HG02884 (cell line): ENCODE measurements at regions not wholly inside any gene's neighbourhood (a gene's known extent, or its start where the extent isn't known, plus 50 kb on each side); places are given as distances from the start of the nearest gene placed in this dataset.

Source experiments
- ATAC-seq: cut with Tn5 transposase; IDR thresholded peaks from one replicate; pipeline ENCODE4 v1.9.1; 2021; ENCODE audit warnings: mild to moderate bottlenecking, moderate library complexity; ENCODE audit not compliant: unreplicated experiment

DNA sequence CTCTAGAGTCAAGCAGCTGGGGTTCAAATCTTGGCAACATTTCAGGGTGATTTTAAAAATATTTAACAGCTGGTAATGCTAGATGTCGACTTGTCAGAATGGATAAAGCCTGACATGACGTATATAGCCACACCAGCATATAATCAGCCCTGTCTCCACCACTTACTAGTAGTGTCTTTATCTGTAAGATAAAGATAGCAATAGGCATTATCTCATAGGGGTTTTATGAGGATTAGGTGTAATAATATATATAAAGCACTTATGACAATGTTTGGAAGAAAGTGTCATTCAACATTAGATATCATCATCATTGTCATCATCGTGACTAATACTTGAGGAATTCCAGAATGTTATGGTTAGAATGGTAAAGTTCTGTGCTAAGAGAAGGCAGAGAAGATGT, 369.0 kb upstream of the CWC22 start:
- no peak for ATAC-seq

GRCh38 chr2:180374502-180375281, 367.6 kb upstream of the CWC22 start:
- no peak for ATAC-seq

GRCh38 chr2:180370511-180371205, 363.6 kb upstream of the CWC22 start:
- ATAC-seq: no peak

- no peak for ATAC-seq
Measured at GRCh38 chr2:180368881-180369280, 361.8 kb upstream of the CWC22 start.

DNA sequence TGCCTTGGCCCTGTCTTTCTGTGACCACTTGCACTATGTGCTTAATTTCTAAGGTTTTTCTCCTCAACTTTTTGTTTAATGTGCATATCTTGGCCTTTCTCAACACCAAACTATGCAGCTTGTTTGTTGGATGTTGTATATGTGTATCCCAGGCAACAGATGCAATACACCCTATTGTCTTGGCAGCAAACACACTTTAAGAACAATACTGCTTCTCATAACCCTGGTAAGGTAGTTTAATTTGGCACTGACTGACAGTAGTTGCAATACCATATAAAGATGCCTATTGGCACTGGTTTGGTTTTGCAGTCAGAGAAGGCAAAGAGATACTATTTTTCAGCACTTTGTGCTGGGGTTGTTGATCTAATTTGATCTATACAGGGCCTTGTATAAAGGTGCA, 360.7 kb upstream of the CWC22 start:
- ATAC-seq: no peak

- no peak for ATAC-seq
Measured at GRCh38 chr2:180366481-180366880, 359.4 kb upstream of the CWC22 start.

GRCh38 chr2:180364719-180365118, 357.6 kb upstream of the CWC22 start:
- no peak for ATAC-seq

GRCh38 chr2:180360283-180360618, 353.2 kb upstream of the CWC22 start:
- peak; percentile 39 for ATAC-seq

DNA sequence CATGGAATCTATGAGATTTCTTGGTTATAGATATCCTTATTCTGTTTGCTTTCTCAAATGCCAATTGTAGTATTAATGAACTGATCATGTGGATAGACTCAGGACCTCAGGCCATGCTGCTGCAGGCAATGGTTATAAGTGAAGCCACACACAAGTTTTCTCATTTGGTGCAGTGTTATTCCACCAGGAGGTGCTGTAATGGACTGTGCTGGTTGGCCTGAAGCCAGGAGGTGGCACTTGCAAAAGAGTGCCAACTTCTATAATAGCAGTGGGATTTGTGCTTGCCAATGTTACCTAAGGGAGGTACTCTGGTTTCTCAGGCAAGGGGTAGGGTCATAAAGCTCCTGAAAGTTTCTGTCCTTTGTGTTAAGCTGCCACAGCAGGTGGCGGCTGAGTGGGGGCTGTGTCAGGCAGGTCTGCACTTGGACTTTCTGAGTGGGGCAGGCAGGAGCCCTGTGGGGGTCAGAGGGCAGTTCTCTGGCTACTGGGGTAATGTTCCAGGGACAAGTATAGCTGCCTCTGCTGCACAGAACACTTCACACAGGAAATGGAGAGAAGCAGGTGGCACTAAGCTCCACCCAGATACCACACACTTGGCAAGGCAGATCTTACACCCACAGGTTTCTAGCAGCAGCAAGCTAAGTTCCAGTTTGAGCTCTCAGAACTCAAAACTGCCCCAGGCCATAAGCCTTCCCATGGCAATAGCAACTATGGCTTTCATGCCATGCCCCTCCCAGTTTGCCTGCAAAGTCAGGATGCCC, 352.6 kb upstream of the CWC22 start:
- ATAC-seq: peak; percentile 93

- no peak for ATAC-seq
Measured at GRCh38 chr2:180358458-180358857, 351.4 kb upstream of the CWC22 start.

- no peak for ATAC-seq
Measured at GRCh38 chr2:180356676-180357075, 349.6 kb upstream of the CWC22 start.

- no peak for ATAC-seq
Measured at GRCh38 chr2:180352620-180353019, 345.5 kb upstream of the CWC22 start.

DNA sequence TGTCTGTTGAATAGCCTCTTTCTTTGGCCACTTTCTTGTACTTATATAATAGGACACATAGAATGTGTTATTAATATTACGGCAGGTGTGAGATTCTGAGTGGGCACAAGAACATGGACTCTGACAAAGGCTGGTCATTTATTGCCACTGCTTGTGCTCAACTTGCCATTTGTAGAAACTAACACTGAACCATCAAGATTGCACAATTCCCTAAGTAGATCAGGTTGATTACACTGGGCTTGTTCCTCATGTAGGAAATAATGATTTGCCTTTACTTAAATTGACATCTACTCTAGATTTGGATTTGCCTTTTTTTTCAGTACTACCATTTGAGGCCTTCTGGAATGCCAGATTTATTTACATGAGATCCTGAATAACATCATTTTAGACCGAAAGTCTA, 342.7 kb upstream of the CWC22 start:
- ATAC-seq: no peak

GRCh38 chr2:180343528-180344345, 336.6 kb upstream of the CWC22 start:
- no peak for ATAC-seq

DNA sequence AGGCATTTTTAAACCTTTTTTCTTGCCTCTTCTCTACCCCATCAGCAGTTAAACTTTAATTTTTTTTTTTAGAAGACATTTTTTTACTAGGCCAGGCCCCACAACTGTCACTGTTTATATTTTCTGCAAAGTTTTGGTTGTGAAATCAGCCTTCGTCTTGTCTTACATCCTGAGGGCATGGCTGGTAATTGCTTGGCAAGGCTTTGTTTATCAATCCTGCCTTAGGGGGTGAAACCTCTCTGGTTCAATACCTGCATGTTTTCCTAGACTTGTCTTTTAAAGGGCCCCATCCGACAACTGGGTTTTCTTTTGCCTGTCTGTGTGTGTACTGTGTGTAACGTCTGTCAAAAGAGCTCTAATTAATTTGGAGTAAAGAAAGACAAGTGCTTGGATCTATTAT, 330.0 kb upstream of the CWC22 start:
- no peak for ATAC-seq

DNA sequence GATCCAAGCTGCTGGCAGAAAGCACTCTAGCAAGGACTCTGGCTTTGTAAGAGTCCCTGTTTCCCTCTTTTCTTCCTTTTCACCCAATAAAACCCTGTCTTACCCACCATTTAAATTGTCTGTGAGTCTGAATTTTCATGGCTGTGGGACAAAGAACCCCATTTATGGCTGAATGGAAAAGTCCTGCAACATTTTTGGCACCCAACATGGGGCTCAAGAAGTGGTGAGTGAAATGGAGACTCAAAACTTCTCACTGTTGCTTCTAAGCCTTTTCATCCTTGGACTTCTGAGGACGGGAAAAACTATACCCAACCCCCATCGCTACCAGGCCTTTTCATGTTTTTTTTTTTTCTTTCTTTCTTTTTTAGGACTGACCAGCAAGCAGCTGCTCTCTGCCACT, 329.5 kb upstream of the CWC22 start:
- ATAC-seq: no peak

DNA sequence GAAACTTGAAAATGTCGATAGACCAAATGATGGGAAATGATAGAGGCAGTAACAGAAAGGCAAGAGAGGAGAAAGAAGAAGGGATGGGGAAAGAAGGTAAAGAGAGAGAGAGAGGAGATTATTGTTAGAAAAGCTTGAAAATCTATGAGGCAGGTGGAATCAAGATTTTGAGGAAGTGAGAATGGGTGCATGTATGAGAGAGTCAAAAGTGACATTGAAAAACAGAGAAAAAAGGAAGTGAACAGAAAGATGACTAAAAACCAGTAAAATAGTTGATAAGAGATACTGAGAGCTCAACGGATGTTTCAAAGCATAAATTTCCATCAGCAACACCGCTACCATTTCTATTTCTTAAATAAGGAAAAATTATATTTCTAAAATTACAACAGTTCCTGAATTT, 327.4 kb upstream of the CWC22 start:
- peak; percentile 100 for ATAC-seq

GRCh38 chr2:180328795-180329422, 321.8 kb upstream of the CWC22 start:
- no peak for ATAC-seq

DNA sequence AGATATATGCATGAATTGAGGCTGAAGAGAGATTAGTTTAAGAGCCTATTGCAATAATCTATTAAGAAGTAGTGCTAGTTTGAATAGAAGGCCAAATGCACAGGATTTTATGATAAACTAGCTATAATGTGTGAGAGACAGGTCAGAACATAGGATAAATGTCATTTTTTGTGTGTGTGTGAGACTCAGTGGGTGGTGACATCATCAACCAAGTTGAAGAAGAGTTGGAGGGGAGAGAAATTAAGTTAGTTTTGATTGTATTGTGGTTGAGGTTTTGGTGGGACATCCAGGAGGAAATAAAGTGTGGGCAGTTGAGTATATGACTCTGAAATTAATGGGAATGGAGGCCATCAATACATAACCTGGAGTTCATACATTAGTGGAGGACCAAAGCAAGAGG, 320.1 kb upstream of the CWC22 start:
- no peak for ATAC-seq

GRCh38 chr2:180325416-180326120, 318.5 kb upstream of the CWC22 start:
- no peak for ATAC-seq
